Transverse colon (tissue), 4 donors: ENCODE measurements at regions not wholly inside any gene's neighbourhood (a gene's known extent, or its start where the extent isn't known, plus 50 kb on each side); places are given as distances from the start of the nearest gene placed in this dataset.

Experiments
- DNase-seq: peaks from one replicate; pipeline ENCODE4 v3.0.0-alpha.2; 2019
- H3K27ac ChIP-seq, 4 donors: fragments of 200-600 bp; sonication (generic); 2 replicates each; pipeline ENCODE4 v1.5.1; 2016 to 2018; ENCODE audit warnings: inconsistent platforms in 4 of 4
- H3K27me3 ChIP-seq: fragments of 200-600 bp; sonication (generic); 2 replicates; pipeline ENCODE4 v1.5.1; 2017; ENCODE audit warnings: inconsistent platforms
- H3K36me3 ChIP-seq, 4 donors: fragments of 200-600 bp; sonication (generic); 2 replicates each; pipeline ENCODE4 v1.5.1; 2017 to 2019; ENCODE audit warnings: inconsistent platforms in 4 of 4
- H3K4me1 ChIP-seq, 4 donors: fragments of 200-600 bp; sonication (generic); 2 replicates each; pipeline ENCODE4 v1.5.1; 2017 to 2020; ENCODE audit warnings: inconsistent platforms in 4 of 4
- H3K4me3 ChIP-seq, 4 donors: fragments of 200-600 bp; sonication (generic); 1 replicate in 1 of 4; 2 replicates in 3 of 4; pipeline versions ENCODE4 v1.5.1 to v1.6.1; 2017 to 2019; ENCODE audit warnings: inconsistent platforms in 4 of 4
- H3K9me3 ChIP-seq, 2 donors: fragments of 200-600 bp; sonication (generic); 2 replicates each; pipeline ENCODE4 v1.5.1; 2017 to 2019; ENCODE audit warnings: inconsistent platforms in 2 of 2
- EP300 ChIP-seq: sonication (generic); formaldehyde crosslinking; IDR thresholded peaks from one replicate; pipeline ENCODE4 v1.6.1; 2017; ENCODE audit warnings: antibody characterized with exemption, low read depth
- POLR2A ChIP-seq: fragments of 450-650 bp; IDR thresholded peaks from one replicate; pipeline ENCODE4 v1.6.1; 2016; ENCODE audit warnings: antibody characterized with exemption, mild to moderate bottlenecking, moderate library complexity
- POLR2AphosphoS5 ChIP-seq, 3 donors: sonication (generic); formaldehyde crosslinking; IDR thresholded peaks; one replicate each; pipeline ENCODE4 v1.6.1; 2016; ENCODE audit warnings: antibody characterized with exemption in 3 of 3
- WGBS, 2 donors: methylation state at CpG; one replicate each; pipeline ENCODE4 v1.1.5; 2018; ENCODE audit warnings: low coverage in 1 of 2; 5-methylcytosine and 5-hydroxymethylcytosine counted together
- in situ Hi-C, 4 donors: fragments of 200-750 bp; cut with MboI; loops; one replicate each; pipeline versions ENCODE4 v1.15.0 to v1.15.1; 2017; ENCODE audit warnings: low sequenced_read_pairs in 3 of 4, low pct_ligation_motif_present in 1 of 4, low pct_unique_long_range_greater_than_20kb in 1 of 4
- intact Hi-C: fragments of 100-400 bp; cut with DNase I; formaldehyde crosslinking; loops from one replicate; pipeline ENCODE4 v1.15.1; 2023; ENCODE audit warnings: low total_unique reads
- TF ChIP-seq, protein P1 (sequence below), 5 experiments: fragments of 200-600 bp in 3 of 5; fragments of 450-650 bp in 2 of 5; sonication (generic) in 3 of 5; IDR thresholded peaks; 1 replicate in 2 of 5; 2 replicates in 3 of 5; pipeline ENCODE4 v1.5.1; 2016 to 2017; ENCODE audit warnings: antibody characterized with exemption in 5 of 5, inconsistent platforms in 3 of 5, mild to moderate bottlenecking in 2 of 5, moderate library complexity in 1 of 5

DNA sequence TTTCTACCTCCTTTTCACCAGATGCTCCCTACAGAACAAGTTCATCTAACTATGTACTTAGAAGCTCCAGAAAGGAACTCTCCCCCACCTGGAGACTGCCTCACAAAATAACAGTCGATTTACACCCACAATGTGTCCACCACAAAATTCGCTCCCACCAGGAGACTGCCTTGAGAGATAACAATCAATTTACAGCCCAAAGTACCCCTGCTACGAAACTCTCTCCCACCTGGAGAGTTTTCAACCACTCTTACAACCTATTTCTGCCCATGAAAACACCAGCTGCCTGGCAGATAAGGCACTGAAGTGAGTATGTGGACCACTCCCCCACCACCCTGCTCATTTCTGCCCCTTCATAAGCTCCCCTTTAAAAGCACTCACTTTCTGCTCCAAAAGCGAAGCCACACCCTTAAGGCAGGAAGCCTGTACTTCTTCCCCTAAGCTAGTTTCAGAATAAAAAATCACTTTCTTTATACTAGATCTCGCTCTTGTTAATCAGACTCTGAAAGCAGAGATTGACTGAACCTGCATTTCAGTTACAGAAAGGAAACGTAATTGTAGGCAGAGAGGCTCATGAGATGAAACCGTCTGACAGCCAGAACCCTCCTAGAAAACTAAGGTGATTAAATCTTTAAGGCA, 94.4 kb upstream of the RBBP8 start:
- Histone ChIP-seq H3K4me3 (peak overlapping the region in 1 of 4 donors; percentile 20), H3K36me3 (no peaks in the 10 kb centered on the region), H3K4me1 (peaks cover 0 to 16% (median 2%) of the 10 kb centered on the region in 4 donors), H3K27me3 (no peaks in the 10 kb centered on the region), H3K9me3 (no peaks in the 10 kb centered on the region), H3K27ac (peak overlapping the region in 2 of 4 donors; percentile 7 to 48)
- in situ Hi-C loops, result no loop called here
- DNase-seq, result no peak
- WGBS, 2 donors, result 26 to 32% methylated on average over 5 to 7 of the region's 7 CpGs
- TF ChIP-seq, protein P1, sequence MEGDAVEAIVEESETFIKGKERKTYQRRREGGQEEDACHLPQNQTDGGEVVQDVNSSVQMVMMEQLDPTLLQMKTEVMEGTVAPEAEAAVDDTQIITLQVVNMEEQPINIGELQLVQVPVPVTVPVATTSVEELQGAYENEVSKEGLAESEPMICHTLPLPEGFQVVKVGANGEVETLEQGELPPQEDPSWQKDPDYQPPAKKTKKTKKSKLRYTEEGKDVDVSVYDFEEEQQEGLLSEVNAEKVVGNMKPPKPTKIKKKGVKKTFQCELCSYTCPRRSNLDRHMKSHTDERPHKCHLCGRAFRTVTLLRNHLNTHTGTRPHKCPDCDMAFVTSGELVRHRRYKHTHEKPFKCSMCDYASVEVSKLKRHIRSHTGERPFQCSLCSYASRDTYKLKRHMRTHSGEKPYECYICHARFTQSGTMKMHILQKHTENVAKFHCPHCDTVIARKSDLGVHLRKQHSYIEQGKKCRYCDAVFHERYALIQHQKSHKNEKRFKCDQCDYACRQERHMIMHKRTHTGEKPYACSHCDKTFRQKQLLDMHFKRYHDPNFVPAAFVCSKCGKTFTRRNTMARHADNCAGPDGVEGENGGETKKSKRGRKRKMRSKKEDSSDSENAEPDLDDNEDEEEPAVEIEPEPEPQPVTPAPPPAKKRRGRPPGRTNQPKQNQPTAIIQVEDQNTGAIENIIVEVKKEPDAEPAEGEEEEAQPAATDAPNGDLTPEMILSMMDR (IDR thresholded peaks at IDR 0.05), result no peak
- TF ChIP-seq POLR2AphosphoS5 (IDR thresholded peaks at IDR 0.05) (no peak), EP300 (no peak), POLR2A (no peak)
- intact Hi-C loops, result no loop called here

GRCh38 chr18:22839340-22839821, 93.7 kb upstream of the RBBP8 start:
- DNase-seq, result no peak
- Histone ChIP-seq H3K36me3 (no peaks in the 10 kb centered on the region), H3K4me3 (peak overlapping the region in 1 of 4 donors; percentile 20), H3K27me3 (no peaks in the 10 kb centered on the region), H3K9me3 (no peaks in the 10 kb centered on the region), H3K4me1 (peaks cover 0 to 16% (median 2%) of the 10 kb centered on the region in 4 donors), H3K27ac (peak overlapping the region in 2 of 4 donors; percentile 7 to 48)
- TF ChIP-seq POLR2A (no peak), EP300 (no peak)
- TF ChIP-seq, protein P1 (IDR thresholded peaks at IDR 0.05), result no peak
- in situ Hi-C loops (no loop called here), intact Hi-C loops (no loop called here)
- WGBS, 2 donors, result 47 to 63% methylated on average over 2 of the region's 2 CpGs

- Histone ChIP-seq H3K27me3 (no peaks in the 10 kb centered on the region), H3K4me3 (no peak overlapping the region), H3K4me1 (peaks cover 0 to 16% (median 2%) of the 10 kb centered on the region in 4 donors), H3K27ac (no peak overlapping the region), H3K36me3 (no peaks in the 10 kb centered on the region), H3K9me3 (no peaks in the 10 kb centered on the region)
- no peak for DNase-seq
- TF ChIP-seq POLR2A, result no peak
- TF ChIP-seq POLR2AphosphoS5 (IDR thresholded peaks at IDR 0.05), result no peak
- no peak for TF ChIP-seq EP300
- TF ChIP-seq, protein P1 (IDR thresholded peaks at IDR 0.05), result no peak
- in situ Hi-C loops (no loop called here), intact Hi-C loops (no loop called here)
- WGBS, 2 donors, result 73 to 79% methylated on average over 2 to 3 of the region's 3 CpGs
These were observed 92.5 kb upstream of the RBBP8 start for GRCh38 chr18:22840606-22841144.

GRCh38 chr18:22841840-22842239, 91.3 kb upstream of the RBBP8 start:
- Histone ChIP-seq H3K36me3 (no peaks in the 10 kb centered on the region), H3K4me3 (no peak overlapping the region), H3K27me3 (no peaks in the 10 kb centered on the region), H3K9me3 (no peaks in the 10 kb centered on the region), H3K27ac (no peak overlapping the region), H3K4me1 (peaks cover 0 to 26% (median 3%) of the 10 kb centered on the region in 4 donors)
- TF ChIP-seq POLR2AphosphoS5 (IDR thresholded peaks at IDR 0.05) (no peak), POLR2A (no peak), EP300 (no peak)
- TF ChIP-seq, protein P1 (IDR thresholded peaks at IDR 0.05), result no peak
- DNase-seq, result no peak
- WGBS, 2 donors, result 50 to 67% methylated on average over 2 of the region's 2 CpGs
- intact Hi-C loops (no loop called here), in situ Hi-C loops (no loop called here)
